Upper lobe of left lung (tissue), 4 donors: ENCODE measurements at regions not wholly inside any gene's neighbourhood (a gene's known extent, or its start where the extent isn't known, plus 50 kb on each side); places are given as distances from the start of the nearest gene placed in this dataset.
"Not testable (repeated sequence)": the region's sequence is repeated elsewhere in the genome, so short reads cannot be mapped to it uniquely, and the experiment has no call there.

Experiments
- CTCF ChIP-seq, 6 experiments: fragments of 450-650 bp in 4 of 6; fragments of 200-600 bp in 2 of 6; sonication (generic) in 2 of 6; IDR thresholded peaks; one replicate each; pipeline ENCODE4 v1.5.1; 2016 to 2019; ENCODE audit warnings: antibody characterized with exemption in 6 of 6
- POLR2A ChIP-seq, 4 donors: fragments of 450-650 bp; IDR thresholded peaks; one replicate each; pipeline ENCODE4 v1.5.1; 2016 to 2017; ENCODE audit warnings: antibody characterized with exemption in 4 of 4, mild to moderate bottlenecking in 2 of 4
- POLR2AphosphoS5 ChIP-seq, 2 donors: sonication (generic); formaldehyde crosslinking; IDR thresholded peaks; one replicate each; pipeline ENCODE4 v1.5.1; 2017; ENCODE audit warnings: antibody characterized with exemption in 2 of 2

- not testable (repeated sequence) for TF ChIP-seq POLR2A, CTCF, POLR2AphosphoS5 (IDR thresholded peaks at IDR 0.05)
Observed at GRCh38 chr2:11886899-11887298, 140.5 kb downstream of the LPIN1 start.
